CD4-positive, alpha-beta T cell (primary cell): ENCODE measurements at regions not wholly inside any gene's neighbourhood (a gene's known extent, or its start where the extent isn't known, plus 50 kb on each side); places are given as distances from the start of the nearest gene placed in this dataset.

ENCODE experiments used
- ATAC-seq: fragments of 200-7000 bp; cut with Tn5 transposase; one replicate; pipeline ENCODE4 v1.10.0; 2022; ENCODE audit warnings: mild to moderate bottlenecking; ENCODE audit not compliant: poor library complexity
- CTCF ChIA-PET: fragments of 350-600 bp; sonication (Branson Sonifier 250); formaldehyde crosslinking; loops from one replicate; lab custom pipeline; 2021; ENCODE audit warnings: antibody characterized with exemption, inconsistent platforms; lab: Charles Lee
- POLR2A ChIA-PET: fragments of 350-600 bp; sonication (Branson Sonifier 250); formaldehyde crosslinking; loops from one replicate; lab custom pipeline; 2021; ENCODE audit warnings: antibody characterized with exemption, inconsistent platforms; lab: Charles Lee
- DNase-seq, 14 experiments: peaks; one replicate each; pipeline ENCODE4 v3.0.0-alpha.2; 2013 to 2020; ENCODE audit warnings: mixed read lengths in 2 of 14
- H3K27ac ChIP-seq, 2 donors: one replicate each; pipeline versions ENCODE4 v1.5.1 to v1.7.0; 2013; ENCODE audit warnings: low read length in 2 of 2, low read depth in 1 of 2, mild to moderate bottlenecking in 1 of 2
- H3K27me3 ChIP-seq, 2 experiments: 1 replicate in 1 of 2; 2 replicates in 1 of 2; pipeline versions ENCODE4 v1.6.1 to v1.7.0; 2013; ENCODE audit warnings: low read length in 2 of 2, control low read depth in 1 of 2, mild to moderate bottlenecking in 1 of 2, moderate library complexity in 1 of 2; ENCODE audit not compliant: insufficient read depth in 2 of 2, control insufficient read depth in 1 of 2
- H3K36me3 ChIP-seq: one replicate; pipeline ENCODE4 v1.6.1; 2013; ENCODE audit warnings: low read length, control low read depth; ENCODE audit not compliant: insufficient read depth
- H3K4me1 ChIP-seq: one replicate; pipeline ENCODE4 v1.6.1; 2013; ENCODE audit warnings: low read length, control low read depth; ENCODE audit not compliant: insufficient read depth
- H3K4me3 ChIP-seq: one replicate; pipeline ENCODE4 v1.5.1; 2013; ENCODE audit warnings: mild to moderate bottlenecking, low read length, moderate library complexity
- H3K9me3 ChIP-seq, 2 experiments: 1 replicate in 1 of 2; 2 replicates in 1 of 2; pipeline versions ENCODE4 v1.6.1 to v1.7.0; 2013; ENCODE audit warnings: low read length in 2 of 2, mild to moderate bottlenecking in 2 of 2, control low read depth in 1 of 2, moderate library complexity in 1 of 2; ENCODE audit not compliant: control insufficient read depth in 1 of 2, insufficient read depth in 1 of 2
- H3K27ac Mint-ChIP-seq: one replicate; pipeline ENCODE4 v1.8.0; 2020; ENCODE audit warnings: mixed read lengths
- H3K27me3 Mint-ChIP-seq: one replicate; pipeline ENCODE4 v1.8.0; 2021; ENCODE audit warnings: mixed read lengths
- H3K36me3 Mint-ChIP-seq: one replicate; pipeline ENCODE4 v1.8.0; 2021; ENCODE audit warnings: low read depth, mixed read lengths
- H3K4me1 Mint-ChIP-seq: one replicate; pipeline ENCODE4 v1.8.0; 2021; ENCODE audit warnings: low read depth, mixed read lengths
- H3K4me3 Mint-ChIP-seq: one replicate; pipeline ENCODE4 v1.8.0; 2020; ENCODE audit warnings: mild to moderate bottlenecking, mixed read lengths
- H3K9me3 Mint-ChIP-seq: one replicate; pipeline ENCODE4 v1.8.0; 2020; ENCODE audit warnings: mixed read lengths
- intact Hi-C, 2 experiments: fragments of 100-400 bp; cut with DNase I in 1 of 2; cut with micrococcal nuclease in 1 of 2; formaldehyde crosslinking; loops; one replicate each; pipeline versions ENCODE4 v1.15.1 to v1.9.0; 2023 to 2025; cut with DNase I, micrococcal nuclease
- TF ChIP-seq, protein P1 (sequence below): fragments of 200-600 bp; IDR thresholded peaks from one replicate; pipeline ENCODE4 v1.8.0; 2022; ENCODE audit warnings: antibody characterized with exemption, mild to moderate bottlenecking

DNA sequence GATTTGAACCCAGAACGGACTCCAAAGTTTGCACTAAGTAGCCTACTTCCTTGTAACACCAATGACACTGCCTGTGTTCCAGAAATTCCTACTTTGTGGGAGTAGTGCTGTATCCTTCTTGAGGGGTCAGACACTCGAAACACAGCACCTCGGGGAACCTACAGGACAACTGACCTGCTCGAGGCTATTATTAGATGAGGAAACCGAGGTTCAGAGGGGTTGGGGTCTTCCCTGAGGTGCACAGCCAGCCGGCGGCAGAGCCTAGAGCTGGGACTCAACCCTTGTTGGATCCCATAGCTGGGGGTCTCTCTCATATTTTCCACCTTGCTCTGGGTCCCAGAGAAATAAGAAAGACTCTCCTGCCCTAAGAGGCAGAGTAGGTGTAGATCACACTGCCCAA is 89.8 kb upstream of the PTPN1 start:
- no peak overlapping the region for H3K4me3 Mint-ChIP-seq
- CTCF ChIA-PET, result no interaction called here

DNA sequence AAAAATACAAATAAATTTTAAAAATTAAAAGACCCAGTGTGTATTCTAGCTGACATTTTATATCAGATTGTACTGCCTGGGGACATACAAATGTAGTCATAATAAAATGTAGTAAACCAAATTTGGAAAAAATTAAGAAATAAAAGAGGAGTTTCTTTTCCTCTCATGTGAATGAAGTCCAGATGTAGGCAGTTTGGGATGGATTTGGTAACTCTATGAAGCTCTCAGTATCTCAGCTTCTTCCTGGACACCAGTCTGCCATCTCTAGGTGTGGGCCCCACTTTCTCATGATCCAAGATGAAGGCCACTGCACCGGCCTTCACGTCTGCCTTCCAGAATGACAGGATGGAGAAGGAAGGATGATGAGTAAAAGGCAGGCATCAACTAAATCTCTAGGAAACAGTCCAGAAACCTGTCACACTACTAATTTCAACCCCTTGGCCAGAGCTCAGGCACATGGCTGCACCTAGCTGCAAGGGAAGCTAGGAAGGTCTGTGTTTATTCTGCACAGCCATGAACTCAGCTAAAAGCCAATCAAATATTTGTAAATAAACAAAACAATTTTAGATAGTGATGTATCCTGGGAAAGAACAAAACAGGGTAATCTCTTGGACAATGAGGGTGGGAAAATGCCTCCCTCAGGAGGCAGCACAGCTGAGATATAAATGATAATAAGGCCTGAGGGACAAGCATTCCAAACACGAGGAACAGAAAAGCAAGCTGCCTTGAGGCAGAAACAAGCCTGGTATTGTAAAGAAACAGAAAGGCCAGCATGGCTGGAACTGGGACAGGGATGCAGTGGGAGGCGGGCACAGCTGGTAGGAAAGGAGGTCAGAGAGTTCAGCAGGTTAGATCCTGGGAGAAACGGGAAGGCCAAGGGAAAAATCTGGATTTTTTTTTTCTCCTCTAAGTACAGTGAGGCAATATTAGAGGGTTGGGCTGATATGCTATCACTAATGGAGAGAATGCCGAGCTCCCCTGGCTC is 88.5 kb upstream of the PTPN1 start:
- CTCF ChIA-PET, result no interaction called here
- POLR2A ChIA-PET, result no interaction called here
- H3K4me3 Mint-ChIP-seq, result no peak overlapping the region

More for the DNA sequence above, 89.8 kb upstream of the PTPN1 start:
- Mint-ChIP-seq H3K27ac (no peak overlapping the region), H3K9me3 (no peaks in the 10 kb centered on the region), H3K4me1 (no peaks in the 10 kb centered on the region), H3K36me3 (no peaks in the 10 kb centered on the region), H3K27me3 (peaks cover 5% of the 10 kb centered on the region)
- ATAC-seq (no peak), DNase-seq (no peak)
- H3K9me3 ChIP-seq, result peaks cover 7% of the 10 kb centered on the region in 2 experiments
- no peak overlapping the region for H3K27ac ChIP-seq
- no peaks in the 10 kb centered on the region for H3K36me3 ChIP-seq
- no peak overlapping the region for H3K4me3 ChIP-seq
- intact Hi-C loops, result no loop called here
- TF ChIP-seq, protein P1, sequence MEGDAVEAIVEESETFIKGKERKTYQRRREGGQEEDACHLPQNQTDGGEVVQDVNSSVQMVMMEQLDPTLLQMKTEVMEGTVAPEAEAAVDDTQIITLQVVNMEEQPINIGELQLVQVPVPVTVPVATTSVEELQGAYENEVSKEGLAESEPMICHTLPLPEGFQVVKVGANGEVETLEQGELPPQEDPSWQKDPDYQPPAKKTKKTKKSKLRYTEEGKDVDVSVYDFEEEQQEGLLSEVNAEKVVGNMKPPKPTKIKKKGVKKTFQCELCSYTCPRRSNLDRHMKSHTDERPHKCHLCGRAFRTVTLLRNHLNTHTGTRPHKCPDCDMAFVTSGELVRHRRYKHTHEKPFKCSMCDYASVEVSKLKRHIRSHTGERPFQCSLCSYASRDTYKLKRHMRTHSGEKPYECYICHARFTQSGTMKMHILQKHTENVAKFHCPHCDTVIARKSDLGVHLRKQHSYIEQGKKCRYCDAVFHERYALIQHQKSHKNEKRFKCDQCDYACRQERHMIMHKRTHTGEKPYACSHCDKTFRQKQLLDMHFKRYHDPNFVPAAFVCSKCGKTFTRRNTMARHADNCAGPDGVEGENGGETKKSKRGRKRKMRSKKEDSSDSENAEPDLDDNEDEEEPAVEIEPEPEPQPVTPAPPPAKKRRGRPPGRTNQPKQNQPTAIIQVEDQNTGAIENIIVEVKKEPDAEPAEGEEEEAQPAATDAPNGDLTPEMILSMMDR, result no peak
- POLR2A ChIA-PET, result no interaction called here
- no peaks in the 10 kb centered on the region for H3K4me1 ChIP-seq
- H3K27me3 ChIP-seq, result peaks cover 0 to 3% of the 10 kb centered on the region in 2 experiments

DNA sequence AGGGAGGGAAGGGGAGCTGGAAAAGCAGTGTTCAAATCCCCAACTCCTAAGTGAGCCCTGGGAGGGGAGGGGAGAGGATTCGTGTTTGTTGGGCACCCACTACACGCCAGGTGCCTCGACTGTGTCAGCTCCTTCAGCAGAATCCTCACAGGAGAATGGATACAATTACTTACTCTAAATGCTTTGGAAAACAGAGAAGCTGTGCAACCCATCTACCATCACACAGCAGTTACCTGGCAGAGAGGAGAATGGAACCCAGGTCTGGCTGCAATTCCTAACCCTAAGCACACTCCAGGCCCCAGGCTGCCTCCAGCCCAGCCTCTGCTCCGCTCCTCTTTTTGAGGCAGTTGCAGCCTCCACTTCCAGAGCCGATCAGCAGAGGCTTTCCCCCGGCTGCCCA is 86.4 kb upstream of the PTPN1 start:
- peaks cover 0 to 3% of the 10 kb centered on the region in 2 experiments for H3K27me3 ChIP-seq
- H3K27ac ChIP-seq, result no peak overlapping the region
- no peaks in the 10 kb centered on the region for H3K36me3 Mint-ChIP-seq
- ATAC-seq, result no peak
- H3K4me3 ChIP-seq, result no peak overlapping the region
- no peaks in the 10 kb centered on the region for H3K27me3 Mint-ChIP-seq
- TF ChIP-seq, protein P1, result no peak
- intact Hi-C loops, result no loop called here
- peaks cover 7% of the 10 kb centered on the region in 2 experiments for H3K9me3 ChIP-seq
- ChIA-PET CTCF (no interaction called here), POLR2A (no interaction called here)
- H3K27ac Mint-ChIP-seq, result no peak overlapping the region
- no peaks in the 10 kb centered on the region for H3K4me1 ChIP-seq
- no peaks in the 10 kb centered on the region for H3K9me3 Mint-ChIP-seq
- no peak overlapping the region for H3K4me3 Mint-ChIP-seq
- no peaks in the 10 kb centered on the region for H3K4me1 Mint-ChIP-seq
- no peak for DNase-seq
- H3K36me3 ChIP-seq, result no peaks in the 10 kb centered on the region

More for the DNA sequence above, 88.5 kb upstream of the PTPN1 start:
- Mint-ChIP-seq H3K36me3 (no peaks in the 10 kb centered on the region), H3K27me3 (no peaks in the 10 kb centered on the region), H3K27ac (no peak overlapping the region), H3K4me1 (no peaks in the 10 kb centered on the region), H3K9me3 (no peaks in the 10 kb centered on the region)
- Histone ChIP-seq H3K4me3 (no peak overlapping the region), H3K36me3 (no peaks in the 10 kb centered on the region), H3K9me3 (peaks cover 7% of the 10 kb centered on the region in 2 experiments), H3K27ac (no peak overlapping the region), H3K4me1 (no peaks in the 10 kb centered on the region), H3K27me3 (peaks cover 0 to 3% of the 10 kb centered on the region in 2 experiments)
- DNase-seq, result no peak
- intact Hi-C loops, result no loop called here
- TF ChIP-seq, protein P1, result no peak
- ATAC-seq, result no peak
